GM12864 (cell line): ENCODE measurements at regions not wholly inside any gene's neighbourhood (a gene's known extent, or its start where the extent isn't known, plus 50 kb on each side); places are given as distances from the start of the nearest gene placed in this dataset.
"Not testable (repeated sequence)": the region's sequence is repeated elsewhere in the genome, so short reads cannot be mapped to it uniquely, and the experiment has no call there.

ENCODE experiments used
- DNase-seq: peaks from one replicate; pipeline ENCODE4 v3.0.0-alpha.2; 2011; ENCODE audit warnings: low read depth
- H3K4me3 ChIP-seq: 2 replicates; pipeline ENCODE4 v1.5.1; 2011; ENCODE audit warnings: mild to moderate bottlenecking, low read depth, low read length, control low read depth
- TF ChIP-seq, protein P1 (sequence below): IDR thresholded peaks from 2 replicates; pipeline ENCODE4 v1.5.1; 2011; ENCODE audit warnings: low read depth, mild to moderate bottlenecking, moderate library complexity, low read length, control low read depth, inconsistent platforms; ENCODE audit errors: missing control alignments

DNA sequence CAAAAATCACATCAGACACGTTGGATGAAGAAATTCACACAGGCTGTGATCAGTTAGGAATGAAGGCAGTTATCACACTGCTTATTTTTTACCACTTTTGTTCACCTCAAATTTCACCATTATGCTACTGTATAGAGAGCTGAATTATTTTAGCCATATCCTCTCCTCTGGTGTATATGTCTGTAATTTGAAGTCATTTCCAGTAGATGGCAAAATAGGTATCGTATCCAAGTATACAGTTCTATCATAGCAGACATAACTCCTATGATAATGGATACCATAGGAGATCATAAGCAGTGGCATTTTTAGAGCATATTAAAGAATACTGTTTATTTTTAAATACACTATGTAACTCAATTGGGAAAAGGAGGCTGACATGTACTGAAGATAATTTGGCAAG is 909.7 kb downstream of the DNAJB9 start:
- no peak for DNase-seq
- TF ChIP-seq, protein P1, sequence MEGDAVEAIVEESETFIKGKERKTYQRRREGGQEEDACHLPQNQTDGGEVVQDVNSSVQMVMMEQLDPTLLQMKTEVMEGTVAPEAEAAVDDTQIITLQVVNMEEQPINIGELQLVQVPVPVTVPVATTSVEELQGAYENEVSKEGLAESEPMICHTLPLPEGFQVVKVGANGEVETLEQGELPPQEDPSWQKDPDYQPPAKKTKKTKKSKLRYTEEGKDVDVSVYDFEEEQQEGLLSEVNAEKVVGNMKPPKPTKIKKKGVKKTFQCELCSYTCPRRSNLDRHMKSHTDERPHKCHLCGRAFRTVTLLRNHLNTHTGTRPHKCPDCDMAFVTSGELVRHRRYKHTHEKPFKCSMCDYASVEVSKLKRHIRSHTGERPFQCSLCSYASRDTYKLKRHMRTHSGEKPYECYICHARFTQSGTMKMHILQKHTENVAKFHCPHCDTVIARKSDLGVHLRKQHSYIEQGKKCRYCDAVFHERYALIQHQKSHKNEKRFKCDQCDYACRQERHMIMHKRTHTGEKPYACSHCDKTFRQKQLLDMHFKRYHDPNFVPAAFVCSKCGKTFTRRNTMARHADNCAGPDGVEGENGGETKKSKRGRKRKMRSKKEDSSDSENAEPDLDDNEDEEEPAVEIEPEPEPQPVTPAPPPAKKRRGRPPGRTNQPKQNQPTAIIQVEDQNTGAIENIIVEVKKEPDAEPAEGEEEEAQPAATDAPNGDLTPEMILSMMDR: no peak
- no peak overlapping the region for H3K4me3 ChIP-seq

DNA sequence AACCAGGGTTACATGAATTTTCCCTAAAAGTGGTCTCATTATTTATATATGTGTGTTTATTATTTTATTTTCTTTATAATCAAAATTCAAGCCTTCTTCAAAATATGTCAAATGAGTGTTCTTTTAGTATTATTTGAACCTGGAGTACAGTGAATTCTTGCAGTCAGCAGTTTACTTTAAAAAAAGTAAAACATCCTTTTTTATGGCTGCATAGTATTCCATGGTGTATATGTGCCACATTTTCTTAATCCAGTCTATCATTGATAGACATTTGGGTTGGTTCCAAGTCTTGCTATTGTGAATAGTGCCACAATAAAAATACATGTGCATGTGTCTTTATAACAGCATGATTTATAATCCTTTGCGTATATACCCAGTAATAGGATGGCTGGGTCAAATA is 920.9 kb downstream of the DNAJB9 start:
- DNase-seq, H3K4me3 ChIP-seq: not testable (repeated sequence)

DNA sequence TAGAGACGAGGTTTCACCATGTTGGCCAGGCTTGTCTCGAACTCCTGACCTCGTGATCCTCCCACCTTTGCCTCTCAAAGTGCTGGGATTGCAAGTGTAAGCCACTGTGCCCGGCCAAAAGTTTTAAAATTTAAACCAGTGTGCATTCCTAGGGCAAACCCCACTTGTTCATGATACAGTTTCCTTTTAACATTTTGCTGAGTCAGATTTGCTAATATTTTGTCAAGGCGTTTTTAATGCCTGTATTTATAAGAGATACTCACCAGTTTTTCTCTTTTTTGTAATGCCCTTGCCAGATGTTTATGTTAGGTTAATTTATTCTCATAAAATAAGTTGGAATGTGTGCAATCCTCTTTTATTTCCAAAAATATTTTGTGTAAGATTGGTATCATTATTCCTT is 927.4 kb downstream of the DNAJB9 start:
- TF ChIP-seq, protein P1: no peak
- no peak overlapping the region for H3K4me3 ChIP-seq
- no peak for DNase-seq

DNA sequence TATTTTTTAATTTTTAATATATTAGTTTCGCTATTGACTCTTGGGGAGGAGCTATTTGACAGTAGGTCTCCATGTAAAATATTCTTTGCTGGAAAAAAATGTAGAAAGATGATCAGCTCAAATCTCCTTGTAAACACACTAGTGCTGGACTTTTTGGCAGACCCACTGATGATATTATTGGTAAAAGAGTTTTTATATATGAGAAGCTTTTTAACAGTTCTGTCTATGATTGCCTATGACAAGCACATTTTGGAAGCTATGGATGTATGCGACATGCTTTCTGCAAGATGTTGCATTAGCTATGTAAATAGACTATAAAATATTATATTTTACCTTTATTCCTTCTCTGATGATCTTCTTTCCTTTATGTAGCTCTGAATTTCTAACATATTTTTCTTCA is 928.5 kb downstream of the DNAJB9 start:
- TF ChIP-seq, protein P1: no peak
- no peak for DNase-seq
- no peak overlapping the region for H3K4me3 ChIP-seq

DNA sequence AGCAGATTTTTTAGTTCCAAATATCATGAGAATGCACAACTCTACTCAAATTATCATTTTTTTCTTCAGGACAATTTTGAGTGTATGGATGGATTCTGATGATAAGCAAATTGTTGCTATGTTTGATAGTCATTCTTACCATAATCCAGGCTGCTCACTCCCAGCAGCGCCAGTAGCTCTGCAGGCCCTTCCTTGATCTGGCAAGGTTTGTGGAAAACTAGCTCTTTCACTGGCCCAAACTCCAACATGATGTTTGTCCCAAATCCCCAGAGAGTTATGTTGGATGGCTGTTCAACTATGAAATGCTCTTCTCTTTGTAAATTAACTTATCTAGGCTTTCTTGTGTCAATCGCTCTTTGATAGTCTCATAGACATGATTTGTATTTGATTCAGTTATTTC is 933.7 kb downstream of the DNAJB9 start:
- TF ChIP-seq, protein P1: no peak
- no peak for DNase-seq
- no peak overlapping the region for H3K4me3 ChIP-seq

DNA sequence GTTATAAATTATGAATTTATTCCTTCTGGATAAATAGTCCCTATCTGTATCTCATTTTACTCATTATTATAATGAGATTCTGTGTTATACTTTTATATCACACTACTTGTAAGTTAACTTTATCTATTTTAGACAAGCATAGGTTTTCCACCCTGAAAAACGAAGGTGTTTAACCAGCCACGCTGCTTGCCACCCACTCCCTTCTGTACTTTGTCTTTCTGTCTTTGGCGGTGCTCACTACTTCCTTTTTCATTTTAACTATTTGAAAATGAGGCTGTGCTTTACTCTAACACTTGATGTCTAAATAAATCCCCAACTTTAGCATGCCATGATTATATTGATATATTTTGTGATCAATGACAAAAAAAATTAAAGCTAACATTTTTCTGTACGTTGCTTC is 952.9 kb downstream of the DNAJB9 start:
- no peak for DNase-seq
- H3K4me3 ChIP-seq: no peak overlapping the region
- TF ChIP-seq, protein P1: no peak

DNA sequence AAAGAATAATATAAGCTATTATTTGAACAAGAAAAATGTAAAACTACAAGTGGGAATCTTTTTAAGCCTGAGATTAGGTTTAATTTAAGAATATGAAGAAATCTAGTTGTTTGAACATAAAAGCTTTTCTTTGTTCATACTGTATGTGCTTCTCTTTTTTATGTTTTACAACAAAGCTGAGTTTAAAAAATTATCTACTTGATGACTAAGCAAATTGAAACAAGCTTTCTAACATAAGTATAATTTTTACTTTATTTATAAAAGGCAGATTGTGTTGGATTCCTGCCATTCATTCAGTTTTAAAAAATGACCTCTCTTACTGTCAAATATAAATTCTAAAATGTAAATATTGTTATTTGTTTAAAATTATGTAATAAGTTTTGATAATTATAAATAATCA is 958.2 kb downstream of the DNAJB9 start:
- H3K4me3 ChIP-seq: no peak overlapping the region
- DNase-seq: no peak
- TF ChIP-seq, protein P1: no peak

DNA sequence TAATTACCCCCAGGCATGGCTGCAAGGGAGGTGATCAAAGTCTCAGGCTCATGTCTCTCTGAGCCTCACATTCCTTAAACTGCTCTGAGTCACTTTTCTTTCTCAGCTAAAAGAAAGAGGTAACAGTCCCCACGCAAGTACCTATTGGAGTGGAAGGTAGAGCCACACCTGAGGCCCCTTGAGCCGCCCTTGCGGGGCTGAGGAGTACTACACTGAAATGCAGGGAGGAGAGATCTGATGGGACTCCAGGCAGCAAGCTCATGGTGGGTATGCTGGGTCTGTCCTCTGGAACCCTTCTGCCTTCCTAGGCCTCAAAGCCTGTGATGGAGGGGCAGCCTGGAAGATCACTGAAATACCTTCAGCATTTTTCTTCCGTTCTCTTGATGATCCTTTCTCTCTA is 960.0 kb downstream of the DNAJB9 start:
- no peak for DNase-seq
- TF ChIP-seq, protein P1: no peak

More for the DNA sequence above, 960.0 kb downstream of the DNAJB9 start:
- H3K4me3 ChIP-seq: no peak overlapping the region
